ENCODE measurements at regions not wholly inside any gene's neighbourhood (a gene's known extent, or its start where the extent isn't known, plus 50 kb on each side); places are given as distances from the start of the nearest gene placed in this dataset.

- ATAC-seq = no peak
- TF ChIP-seq ARNTL (CRISPR knock-in tag; IDR thresholded peaks at IDR 0.05; ENCODE audit: borderline replicate concordance, low read depth) = no peak
- no peak for TF ChIP-seq ESRRG (CRISPR knock-in tag; IDR thresholded peaks at IDR 0.05)
- TF ChIP-seq CSDC2 (CRISPR knock-in tag; IDR thresholded peaks at IDR 0.05) = no peak
- TF ChIP-seq CREB5 (CRISPR knock-in tag; IDR thresholded peaks at IDR 0.05; ENCODE audit: low read depth) = no peak
- no peak for TF ChIP-seq ZFP3 (CRISPR knock-in tag; IDR thresholded peaks at IDR 0.05)
- TF ChIP-seq ZNF70 (CRISPR knock-in tag; IDR thresholded peaks at IDR 0.05) = no peak
These were observed 99.6 kb upstream of the GRAMD1B start for GRCh38 chr11:123330471-123330870.

GRCh38 chr11:123330071-123330470 lies 100.0 kb upstream of the GRAMD1B start:
- no peak for ATAC-seq
- TF ChIP-seq TOX (CRISPR knock-in tag; IDR thresholded peaks at IDR 0.05; ENCODE audit: borderline replicate concordance) = no peak
- TF ChIP-seq ZNF70 (CRISPR knock-in tag; IDR thresholded peaks at IDR 0.05) = no peak
- TF ChIP-seq PPARA (CRISPR knock-in tag; IDR thresholded peaks at IDR 0.05; ENCODE audit: borderline replicate concordance) = no peak
- TF ChIP-seq GLIS3 (CRISPR knock-in tag; IDR thresholded peaks at IDR 0.05) = no peak
- no peak for TF ChIP-seq PATZ1 (CRISPR knock-in tag; IDR thresholded peaks at IDR 0.05; ENCODE audit: borderline replicate concordance)
- 0 out of 2 replicates have a peak, but pooled peaks have one; percentile 32 for TF ChIP-seq TSHZ2 (CRISPR knock-in tag; IDR thresholded peaks at IDR 0.05)
- no peak for TF ChIP-seq ZC3H10 (CRISPR knock-in tag; IDR thresholded peaks at IDR 0.05)
- TF ChIP-seq CSRNP3 (CRISPR knock-in tag; IDR thresholded peaks at IDR 0.05) = no peak
- no peak for TF ChIP-seq ZNF8 (CRISPR knock-in tag; IDR thresholded peaks at IDR 0.05)
- 0 out of 2 replicates have a peak, but pooled peaks have one; percentile 9 for TF ChIP-seq SNAI2 (CRISPR knock-in tag; IDR thresholded peaks at IDR 0.05)
- TF ChIP-seq ISL1 (CRISPR knock-in tag; IDR thresholded peaks at IDR 0.05) = peak; percentile 88
- TF ChIP-seq POU6F1 (CRISPR knock-in tag; IDR thresholded peaks at IDR 0.05; ENCODE audit: borderline replicate concordance, low read depth) = no peak
- TF ChIP-seq TCF4 (CRISPR knock-in tag; IDR thresholded peaks at IDR 0.05; ENCODE audit: borderline replicate concordance) = peak; percentile 46; the same call in 1 of the 2 replicates

- no peak for ATAC-seq
- TF ChIP-seq BACH2 (CRISPR knock-in tag; IDR thresholded peaks at IDR 0.05; ENCODE audit: borderline replicate concordance) (no peak), ISL1 (CRISPR knock-in tag; IDR thresholded peaks at IDR 0.05) (no peak), ESRRG (CRISPR knock-in tag; IDR thresholded peaks at IDR 0.05) (no peak), CREB5 (CRISPR knock-in tag; IDR thresholded peaks at IDR 0.05; ENCODE audit: low read depth) (no peak), ZFP3 (CRISPR knock-in tag; IDR thresholded peaks at IDR 0.05) (no peak), OSR1 (CRISPR knock-in tag; IDR thresholded peaks at IDR 0.05) (no peak), ZFP30 (CRISPR knock-in tag; IDR thresholded peaks at IDR 0.05) (no peak), CSRNP3 (CRISPR knock-in tag; IDR thresholded peaks at IDR 0.05) (no peak), TOX (CRISPR knock-in tag; IDR thresholded peaks at IDR 0.05; ENCODE audit: borderline replicate concordance) (no peak), RARB (CRISPR knock-in tag; IDR thresholded peaks at IDR 0.05) (no peak), ZNF70 (CRISPR knock-in tag; IDR thresholded peaks at IDR 0.05) (no peak), GLIS3 (CRISPR knock-in tag; IDR thresholded peaks at IDR 0.05) (no peak), ARNTL (CRISPR knock-in tag; IDR thresholded peaks at IDR 0.05; ENCODE audit: borderline replicate concordance, low read depth) (no peak)
These were observed 101.7 kb upstream of the GRAMD1B start for GRCh38 chr11:123328281-123328867.
